ENCODE measurements at regions not wholly inside any gene's neighbourhood (a gene's known extent, or its start where the extent isn't known, plus 50 kb on each side); places are given as distances from the start of the nearest gene placed in this dataset.
"Not testable (repeated sequence)": the region's sequence is repeated elsewhere in the genome, so short reads cannot be mapped to it uniquely, and the experiment has no call there.

DNA sequence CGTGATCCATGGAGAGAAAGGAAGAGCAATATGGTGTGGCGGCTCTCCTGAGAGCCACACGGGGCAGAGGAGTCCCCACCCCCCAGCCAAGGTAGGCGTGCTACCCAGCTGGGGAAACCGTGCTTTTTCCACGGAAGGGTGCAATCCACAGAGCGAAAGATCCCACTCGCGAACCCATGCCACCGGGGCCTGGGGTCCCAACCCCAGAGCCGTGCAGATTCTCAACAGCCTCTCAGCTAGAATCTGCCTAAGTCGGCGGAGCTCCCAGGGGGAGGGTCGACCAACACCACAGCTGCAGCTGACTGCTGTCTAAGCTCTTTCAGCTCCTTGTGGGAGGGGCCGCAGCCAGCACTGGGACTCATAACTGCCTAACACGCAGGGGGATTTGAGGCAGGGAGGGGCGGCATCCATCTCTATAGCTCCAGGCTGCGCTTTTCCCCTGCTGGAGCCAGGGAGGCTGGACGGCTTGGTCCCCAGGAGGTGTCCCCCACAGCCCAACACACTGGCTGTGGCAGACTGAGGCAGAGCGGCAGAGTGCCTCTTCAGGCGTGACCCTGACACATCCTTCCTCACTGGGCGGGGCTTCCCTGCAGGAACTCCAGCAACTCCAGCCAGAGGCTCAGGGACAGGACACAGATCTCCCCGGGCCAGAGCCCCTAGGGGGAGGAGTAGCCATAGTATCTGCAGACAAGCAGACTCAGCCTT, 107.6 kb upstream of the ZBTB20 start:
- DNase-seq = no peak

DNA sequence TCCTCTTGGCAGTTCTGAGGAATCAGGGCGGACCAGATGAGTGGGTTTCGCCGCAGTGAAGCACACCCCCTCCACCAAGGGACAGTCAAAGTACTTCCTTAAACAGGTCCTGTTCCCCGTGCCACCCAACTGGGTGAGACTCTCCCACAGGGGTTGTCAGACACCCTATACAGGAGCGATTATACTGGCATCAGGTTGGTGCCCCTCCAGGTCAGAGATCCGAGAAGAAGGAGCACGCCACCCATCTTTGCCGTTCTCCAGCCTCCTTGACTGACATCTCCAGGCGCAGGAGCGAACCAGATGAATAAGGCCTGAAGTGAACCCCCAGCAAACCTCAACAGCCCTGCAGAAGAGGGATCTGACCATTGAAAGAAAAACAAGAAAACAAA, 108.1 kb upstream of the ZBTB20 start:
- DNase-seq = no peak

GRCh38 chr3:115270849-115271248, 123.8 kb upstream of the ZBTB20 start:
- no peak for DNase-seq

DNA sequence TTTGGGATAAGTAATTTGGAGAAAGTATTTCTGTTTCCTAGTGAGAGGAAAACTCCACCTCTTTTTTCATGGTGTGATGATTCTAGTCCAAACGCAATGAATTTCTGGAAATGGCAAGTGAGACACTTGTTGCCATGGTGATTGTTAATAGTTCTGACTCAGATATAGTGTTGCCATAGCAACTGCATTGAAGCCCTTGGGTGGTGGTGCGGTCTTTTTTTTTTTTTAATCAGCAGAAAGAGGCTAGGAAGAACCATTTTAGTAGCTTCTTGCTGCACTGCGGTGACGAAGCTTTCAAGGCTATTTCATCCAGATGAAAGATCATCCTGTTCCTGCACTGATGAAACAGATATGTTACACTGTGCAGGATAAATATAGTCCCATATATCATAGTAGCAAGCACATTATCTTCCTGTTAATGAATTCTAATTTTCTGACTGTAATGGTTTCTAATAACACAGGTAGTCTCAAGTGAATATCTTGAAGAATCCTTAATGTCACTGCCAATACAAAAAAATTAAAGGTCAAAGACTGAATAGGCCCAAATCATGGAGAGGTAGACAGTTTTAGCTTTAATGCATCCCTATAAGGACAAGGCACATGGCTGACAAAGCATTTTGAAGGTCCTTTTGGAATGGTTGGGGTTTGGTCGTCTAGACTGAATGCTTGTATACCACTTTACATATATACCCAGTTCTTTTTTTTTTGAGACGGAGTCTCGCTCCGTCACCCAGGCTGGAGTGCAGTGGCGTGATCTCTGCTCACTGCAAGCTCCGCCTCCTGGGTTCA, 125.1 kb upstream of the ZBTB20 start:
- no peak for DNase-seq

DNA sequence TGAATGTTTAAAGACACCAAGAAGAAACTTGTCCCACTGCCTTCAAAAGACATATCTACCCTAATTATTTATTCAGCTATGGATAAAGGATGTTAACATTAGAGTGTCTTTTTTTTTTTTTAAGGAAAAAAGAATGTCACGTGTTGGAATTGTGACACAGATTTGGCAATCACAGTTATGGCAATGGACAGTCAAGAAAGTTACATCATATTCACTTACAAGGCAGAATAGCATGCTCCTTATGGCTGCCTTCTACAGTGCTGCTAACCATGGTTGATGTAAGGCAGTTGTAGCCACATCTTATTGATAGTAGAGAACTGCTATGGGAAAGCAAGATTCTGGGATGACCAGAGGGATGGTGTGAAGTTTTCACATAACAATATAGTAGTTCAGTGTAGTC, 128.8 kb upstream of the ZBTB20 start:
- no peak for DNase-seq

- DNase-seq = no peak
These were observed 132.9 kb upstream of the ZBTB20 start for GRCh38 chr3:115279939-115280338.

- DNase-seq = no peak
These were observed 133.4 kb upstream of the ZBTB20 start for GRCh38 chr3:115280506-115280905.

DNA sequence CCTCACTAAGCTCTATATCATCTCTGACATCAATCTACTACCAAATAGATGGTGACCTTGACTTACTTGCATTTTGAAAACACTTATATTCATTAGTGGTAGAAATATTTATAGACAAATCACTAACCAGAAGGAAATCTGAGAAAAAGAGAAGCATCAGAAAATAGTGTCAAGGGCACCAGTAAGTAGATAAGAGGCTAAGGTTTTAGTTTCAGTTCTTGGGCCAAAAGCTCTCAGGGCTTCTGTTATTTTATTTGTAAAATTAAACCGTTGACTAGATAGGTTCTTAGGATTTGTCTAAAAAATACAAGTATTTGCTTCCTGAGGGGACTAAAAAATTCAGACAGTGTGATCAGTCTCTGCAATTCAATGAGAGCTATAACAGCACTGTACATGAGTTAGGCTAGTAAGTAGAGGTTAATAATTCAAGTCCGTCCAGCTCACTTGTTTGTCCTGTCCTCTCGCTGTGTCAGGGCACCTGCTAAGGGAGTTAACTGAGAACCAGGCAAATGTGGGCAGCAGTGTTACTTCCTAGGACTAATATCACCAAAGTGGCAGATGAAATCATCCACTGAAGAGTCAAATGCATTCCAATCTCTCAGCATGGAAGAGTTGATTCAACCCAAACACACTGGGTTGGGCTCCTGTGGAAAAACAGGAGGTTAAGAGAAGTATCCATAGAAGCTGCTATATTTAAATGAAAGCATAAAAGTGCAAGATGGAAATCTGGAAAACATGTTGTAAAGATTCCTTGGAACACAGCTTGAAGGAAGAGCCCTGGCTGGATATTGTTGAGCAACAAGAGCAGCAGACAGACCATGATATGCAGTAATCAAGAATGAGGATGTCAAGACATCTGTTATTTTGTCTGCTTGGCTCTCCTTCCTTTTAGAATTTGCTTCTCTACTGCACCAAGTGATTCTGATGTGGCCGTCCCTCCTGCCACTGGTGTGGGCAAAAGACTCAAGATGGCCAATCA, 134.9 kb upstream of the ZBTB20 start:
- no peak for DNase-seq

- DNase-seq = no peak
These were observed 137.9 kb upstream of the ZBTB20 start for GRCh38 chr3:115284980-115285379.

DNA sequence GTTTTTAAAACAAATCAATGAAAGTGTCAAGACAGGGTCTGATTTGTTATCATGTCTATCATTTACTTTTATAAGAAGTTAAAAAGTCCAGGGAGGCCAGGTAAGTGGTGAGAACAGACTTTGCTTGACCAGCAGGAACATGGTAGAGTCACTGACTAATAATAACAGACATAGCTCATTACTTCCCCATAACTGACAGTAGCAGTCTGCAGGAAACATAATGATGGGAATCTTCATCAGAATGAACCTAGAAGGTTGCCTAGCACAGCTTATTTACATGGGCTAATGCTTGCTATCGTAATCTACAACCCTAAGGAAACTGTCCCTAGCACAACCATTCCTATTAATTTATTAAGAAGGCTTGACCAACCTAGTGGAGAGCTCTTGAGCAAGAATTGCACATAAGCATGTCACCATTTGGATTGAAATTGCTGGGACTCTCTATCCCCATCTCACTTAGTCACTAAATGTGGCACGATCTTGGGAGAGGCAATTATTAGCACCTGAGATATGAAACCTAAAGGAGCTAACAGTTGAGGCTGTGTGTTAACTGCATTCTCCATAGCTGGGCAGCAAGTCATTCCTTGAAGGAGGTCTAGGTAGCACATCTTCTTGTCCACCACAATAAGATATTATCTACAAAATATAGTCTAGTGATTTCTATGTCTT, 139.6 kb upstream of the ZBTB20 start:
- DNase-seq = no peak

DNA sequence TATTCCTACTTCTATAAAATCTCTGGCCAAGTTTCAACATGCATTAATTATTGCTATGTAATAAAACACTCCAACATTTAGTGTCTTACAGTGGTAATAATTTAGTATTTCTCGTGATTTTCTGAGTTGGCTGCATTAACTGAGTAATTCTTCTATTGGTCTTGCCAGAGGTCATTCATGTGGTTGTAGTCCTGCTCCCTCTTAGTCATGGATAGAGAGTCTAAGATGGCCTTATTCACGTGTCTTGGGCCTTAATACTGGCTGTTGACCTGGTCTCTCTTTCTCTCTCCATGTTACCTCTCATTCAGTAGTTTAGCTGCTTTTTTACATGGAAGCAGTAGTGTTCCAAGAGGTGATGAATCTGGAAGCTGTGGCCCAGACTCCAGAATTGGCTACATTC, 140.1 kb upstream of the ZBTB20 start:
- DNase-seq = no peak

GRCh38 chr3:115292131-115292530, 145.0 kb upstream of the ZBTB20 start:
- DNase-seq = peak; percentile 18 to 49

- no peak for DNase-seq
These were observed 145.6 kb upstream of the ZBTB20 start for GRCh38 chr3:115292677-115293165.

DNA sequence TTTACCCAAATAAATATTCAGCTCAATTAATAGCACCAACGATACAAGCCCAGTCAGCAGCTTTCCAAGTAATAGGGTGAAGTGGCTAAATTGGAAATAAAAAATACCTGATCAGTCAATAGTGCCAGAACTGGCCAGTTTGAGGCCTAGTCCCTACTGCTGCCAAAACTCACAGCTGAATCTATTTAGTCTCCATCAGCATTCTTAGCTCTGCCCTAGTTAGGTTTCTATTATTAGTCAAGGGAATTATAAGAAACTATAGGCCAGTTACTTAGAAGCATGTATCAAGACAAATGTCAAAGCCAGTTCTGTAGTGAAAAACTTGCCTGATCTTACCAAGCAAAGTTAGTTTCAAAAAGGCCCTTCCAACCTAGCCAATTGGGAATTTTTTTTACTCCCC, 146.2 kb upstream of the ZBTB20 start:
- DNase-seq = no peak

- DNase-seq = no peak
These were observed 154.3 kb upstream of the ZBTB20 start for GRCh38 chr3:115301364-115301860.

DNA sequence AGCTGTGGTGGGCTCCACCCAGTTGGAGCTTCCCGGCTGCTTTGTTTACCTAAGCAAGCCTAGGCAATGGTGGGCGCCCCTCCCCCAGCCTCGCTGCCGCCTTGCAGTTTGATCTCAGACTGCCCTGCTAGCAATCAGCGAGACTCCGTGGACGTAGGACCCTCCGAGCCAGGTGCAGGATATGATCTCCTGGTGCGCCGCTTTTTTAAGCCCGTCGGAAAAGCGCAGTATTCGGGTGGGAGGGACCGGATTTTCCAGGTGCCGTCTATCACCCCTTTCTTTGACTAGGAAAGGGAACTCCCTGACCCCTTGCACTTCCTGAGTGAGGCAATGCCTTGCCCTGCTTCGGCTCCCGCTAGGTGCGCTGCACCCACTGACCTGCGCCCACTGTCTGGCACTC, 170.9 kb upstream of the ZBTB20 start:
- DNase-seq = not testable (repeated sequence)

DNA sequence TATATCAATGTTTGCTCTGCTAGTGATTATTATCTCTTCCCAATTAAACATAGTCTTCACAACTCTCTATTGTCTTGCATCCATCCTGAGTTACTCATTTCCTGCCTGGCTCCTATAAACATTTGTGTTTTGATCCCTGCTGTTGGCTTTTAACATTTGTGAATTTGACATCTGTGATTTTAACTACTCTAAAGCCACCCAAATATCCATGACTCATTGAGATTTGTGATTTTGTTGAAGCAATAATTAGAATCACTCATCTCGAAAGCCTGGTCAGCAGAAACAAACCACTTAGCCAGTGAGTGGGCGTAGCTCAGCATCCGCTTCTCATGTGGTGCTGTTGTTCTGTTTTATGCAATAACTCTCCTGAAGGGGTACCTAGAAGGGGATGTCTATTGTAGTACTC, 174.3 kb upstream of the ZBTB20 start:
- DNase-seq = no peak

DNA sequence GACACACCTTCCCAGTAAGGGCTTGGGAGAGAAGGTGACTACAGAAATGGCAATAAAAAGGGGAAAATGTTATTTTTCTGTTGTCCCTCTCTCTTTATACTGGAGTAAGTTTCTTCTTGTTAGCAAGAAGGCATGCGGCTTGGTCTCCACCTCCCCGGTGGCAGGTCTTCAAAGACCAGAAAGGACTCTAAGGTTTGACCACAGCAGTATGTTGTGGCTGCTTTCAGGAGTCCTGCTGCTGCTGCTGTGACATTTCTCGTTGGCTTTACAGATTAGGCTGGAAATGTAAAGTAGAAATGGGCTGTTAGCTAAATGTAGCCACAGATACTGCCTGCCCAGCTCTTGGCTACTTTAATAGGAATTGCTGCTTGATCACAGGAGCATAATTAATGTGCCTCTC, 175.8 kb upstream of the ZBTB20 start:
- DNase-seq = no peak

DNA sequence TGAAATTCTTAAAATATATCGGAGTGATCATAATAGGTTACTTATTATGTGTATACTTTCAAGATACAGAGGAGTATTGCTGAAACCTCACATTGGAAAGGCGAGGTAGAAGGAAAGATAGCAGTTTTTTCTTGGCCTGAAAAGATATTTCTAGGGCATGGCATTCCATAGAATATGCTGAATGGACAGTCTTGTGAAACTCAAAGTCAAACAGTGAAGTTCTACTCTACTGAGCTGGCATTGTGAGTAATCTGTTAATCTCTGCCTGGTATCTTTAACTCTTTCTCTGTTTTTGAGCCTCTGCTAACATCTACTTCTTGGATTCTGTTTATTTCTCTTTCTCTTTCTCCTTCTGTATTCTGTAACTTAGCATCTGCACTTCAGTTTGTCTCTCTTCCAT, 176.3 kb upstream of the ZBTB20 start:
- no peak for DNase-seq

- DNase-seq = no peak
These were observed 177.0 kb upstream of the ZBTB20 start for GRCh38 chr3:115324056-115324455.

- no peak for DNase-seq
These were observed 178.5 kb upstream of the ZBTB20 start for GRCh38 chr3:115325539-115325938.

DNA sequence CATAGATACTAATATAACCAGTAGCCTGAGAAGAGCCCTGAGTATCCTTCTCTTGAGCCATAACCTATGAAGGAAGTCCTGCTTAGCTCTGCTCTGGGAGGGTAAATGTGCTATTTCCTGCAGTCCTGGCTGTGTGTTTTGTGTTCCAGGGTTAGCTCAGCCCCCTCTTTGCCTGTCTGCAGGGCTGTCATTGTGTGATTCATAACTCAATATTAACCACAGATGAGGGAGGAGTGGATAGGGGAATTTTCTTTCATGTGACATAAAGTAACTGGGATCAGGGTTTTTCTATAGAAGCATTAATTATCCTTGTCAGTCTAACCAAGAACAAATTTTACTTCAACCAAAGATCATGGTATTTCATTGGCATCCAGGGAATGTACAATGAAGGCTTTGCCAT, 183.3 kb upstream of the ZBTB20 start:
- no peak for DNase-seq

Measured in cerebellar nuclear complex (tissue), 1 donor.